NT2/D1 (cell line): ENCODE measurements at regions not wholly inside any gene's neighbourhood (a gene's known extent, or its start where the extent isn't known, plus 50 kb on each side); places are given as distances from the start of the nearest gene placed in this dataset.

Experiments
- DNase-seq: peaks from one replicate; pipeline ENCODE4 v3.0.0-alpha.2; 2011; ENCODE audit warnings: low read depth, low spot score
- H3K27me3 ChIP-seq: 2 replicates; pipeline ENCODE4 v1.6.0; 2011; ENCODE audit warnings: mild to moderate bottlenecking; ENCODE audit not compliant: insufficient read length, insufficient read depth
- H3K36me3 ChIP-seq: 2 replicates; pipeline ENCODE4 v1.6.1; 2011; ENCODE audit warnings: mild to moderate bottlenecking, low read length, mixed read lengths; ENCODE audit not compliant: insufficient read depth, insufficient read length
- H3K4me1 ChIP-seq: 2 replicates; pipeline ENCODE4 v1.5.1; 2011; ENCODE audit not compliant: insufficient read depth, insufficient read length
- H3K4me3 ChIP-seq: 2 replicates; pipeline ENCODE4 v1.5.1; 2011; ENCODE audit warnings: low read depth; ENCODE audit not compliant: insufficient read length
- H3K9ac ChIP-seq: 2 replicates; pipeline ENCODE4 v1.6.0; 2011; ENCODE audit warnings: low read depth; ENCODE audit not compliant: insufficient read length
- H3K9me3 ChIP-seq: 2 replicates; pipeline ENCODE4 v1.5.1; 2011; ENCODE audit warnings: mild to moderate bottlenecking, low read length; ENCODE audit not compliant: insufficient read depth
- SUZ12 ChIP-seq: IDR thresholded peaks from 2 replicates; pipeline ENCODE4 v1.6.1; 2011; ENCODE audit not compliant: insufficient read length, insufficient read depth; ENCODE audit errors: extremely low read depth
- YY1 ChIP-seq: IDR thresholded peaks from 2 replicates; pipeline ENCODE4 v1.6.1; 2011; ENCODE audit not compliant: insufficient read length, insufficient read depth
- ZNF274 ChIP-seq: IDR thresholded peaks from 2 replicates; pipeline ENCODE4 v1.6.1; 2011; ENCODE audit warnings: mild to moderate bottlenecking, low read depth, low read length

DNA sequence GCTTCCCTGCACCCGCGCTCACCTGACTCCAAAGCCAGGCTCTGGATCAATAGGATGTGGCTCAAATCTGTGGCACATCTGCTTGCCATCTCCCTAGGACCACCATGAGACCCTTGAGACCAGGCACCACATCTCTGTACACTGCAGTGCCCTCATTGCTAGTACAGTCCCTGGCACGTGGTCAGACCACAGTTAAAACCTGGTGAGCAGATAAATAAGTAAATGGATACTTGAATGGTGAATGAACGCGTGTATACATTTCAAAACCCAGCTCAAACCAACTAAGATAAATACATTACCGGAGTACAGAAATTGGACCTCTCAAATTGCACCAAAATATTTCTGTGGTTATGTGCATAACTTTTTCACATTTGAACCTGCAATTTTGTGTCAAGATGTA, 221.2 kb upstream of the IRX4 start:
- DNase-seq = no peak
- Histone ChIP-seq H3K27me3 (no peaks in the 10 kb centered on the region), H3K4me3 (no peak overlapping the region), H3K9ac (no peak overlapping the region), H3K9me3 (no peaks in the 10 kb centered on the region), H3K36me3 (no peaks in the 10 kb centered on the region), H3K4me1 (no peaks in the 10 kb centered on the region)
- no peak for TF ChIP-seq ZNF274
- TF ChIP-seq YY1 = no peak
- TF ChIP-seq SUZ12 = no peak

DNA sequence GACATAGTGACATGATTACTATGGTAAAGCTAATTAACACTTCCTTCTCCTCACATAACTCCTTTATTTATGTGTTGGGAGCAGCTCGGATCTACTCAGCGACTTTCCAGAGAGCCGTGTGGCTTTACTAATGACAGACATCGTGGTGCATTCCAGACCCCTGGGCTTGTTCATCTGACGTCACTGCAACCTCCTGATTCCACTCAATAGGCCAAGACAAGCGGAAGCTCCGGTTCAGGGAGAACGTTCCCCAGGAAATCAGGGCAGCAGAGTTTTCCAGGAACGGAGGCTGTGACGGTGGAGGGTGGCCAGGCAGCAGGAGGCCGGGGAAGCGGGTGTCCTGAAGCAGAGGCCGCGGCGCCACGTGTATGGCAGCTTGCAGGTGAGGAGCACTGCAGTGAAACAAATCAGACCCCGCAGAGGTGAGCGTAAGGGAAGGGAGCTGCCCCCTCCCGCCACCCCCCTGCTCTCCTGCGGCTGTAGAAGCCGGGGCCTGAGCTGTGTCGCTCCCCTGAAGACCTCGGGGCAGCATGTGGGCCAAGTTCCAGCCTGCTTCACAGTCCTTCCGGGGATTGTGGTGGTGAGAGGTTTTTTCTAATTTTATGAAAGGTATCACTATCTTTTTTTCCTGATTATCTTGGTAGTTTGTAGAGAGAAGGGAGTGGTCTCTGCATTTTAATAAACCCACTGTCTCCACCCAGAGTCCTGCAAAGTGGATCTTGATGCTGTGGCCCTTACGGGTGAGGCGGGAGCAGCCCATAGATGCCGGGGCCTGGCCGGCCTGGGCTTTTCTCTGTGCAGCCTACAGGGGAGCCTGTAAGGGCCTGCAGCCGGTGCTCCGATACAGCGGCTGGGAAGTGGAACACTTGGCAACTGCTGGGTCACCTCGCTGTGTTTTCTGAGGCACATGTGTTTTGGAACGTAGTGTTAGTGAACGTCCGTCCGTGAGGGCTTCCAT, 220.4 kb upstream of the IRX4 start:
- no peaks in the 10 kb centered on the region for H3K9me3 ChIP-seq
- H3K4me3 ChIP-seq = no peak overlapping the region
- TF ChIP-seq ZNF274 (no peak), YY1 (no peak), SUZ12 (no peak)
- H3K4me1 ChIP-seq = no peaks in the 10 kb centered on the region
- H3K27me3 ChIP-seq = no peaks in the 10 kb centered on the region
- no peaks in the 10 kb centered on the region for H3K36me3 ChIP-seq
- H3K9ac ChIP-seq = no peak overlapping the region
- DNase-seq = no peak

DNA sequence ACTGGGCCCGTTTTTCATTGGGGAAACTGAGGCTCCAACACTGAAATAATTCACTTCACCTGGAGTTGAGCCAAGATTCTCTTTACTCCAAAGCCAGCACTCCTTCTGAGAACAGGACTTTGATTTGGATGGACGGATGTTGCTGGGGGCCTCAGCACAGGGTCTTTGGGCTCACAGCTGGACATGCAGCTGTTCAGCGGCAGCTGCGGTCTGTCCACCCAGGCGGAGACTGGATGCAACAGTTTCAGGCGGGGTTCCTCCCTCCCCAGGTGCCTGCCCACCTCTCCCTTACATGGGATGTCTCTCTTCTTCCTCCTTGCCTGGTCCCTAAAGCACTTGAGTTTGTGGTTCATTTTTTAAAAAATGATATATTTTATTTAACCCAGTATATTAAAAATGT, 219.0 kb upstream of the IRX4 start:
- Histone ChIP-seq H3K36me3 (no peaks in the 10 kb centered on the region), H3K9ac (no peak overlapping the region), H3K4me3 (no peak overlapping the region), H3K9me3 (no peaks in the 10 kb centered on the region), H3K27me3 (no peaks in the 10 kb centered on the region), H3K4me1 (no peaks in the 10 kb centered on the region)
- TF ChIP-seq ZNF274 = no peak
- TF ChIP-seq SUZ12 = no peak
- no peak for TF ChIP-seq YY1
- no peak for DNase-seq

DNA sequence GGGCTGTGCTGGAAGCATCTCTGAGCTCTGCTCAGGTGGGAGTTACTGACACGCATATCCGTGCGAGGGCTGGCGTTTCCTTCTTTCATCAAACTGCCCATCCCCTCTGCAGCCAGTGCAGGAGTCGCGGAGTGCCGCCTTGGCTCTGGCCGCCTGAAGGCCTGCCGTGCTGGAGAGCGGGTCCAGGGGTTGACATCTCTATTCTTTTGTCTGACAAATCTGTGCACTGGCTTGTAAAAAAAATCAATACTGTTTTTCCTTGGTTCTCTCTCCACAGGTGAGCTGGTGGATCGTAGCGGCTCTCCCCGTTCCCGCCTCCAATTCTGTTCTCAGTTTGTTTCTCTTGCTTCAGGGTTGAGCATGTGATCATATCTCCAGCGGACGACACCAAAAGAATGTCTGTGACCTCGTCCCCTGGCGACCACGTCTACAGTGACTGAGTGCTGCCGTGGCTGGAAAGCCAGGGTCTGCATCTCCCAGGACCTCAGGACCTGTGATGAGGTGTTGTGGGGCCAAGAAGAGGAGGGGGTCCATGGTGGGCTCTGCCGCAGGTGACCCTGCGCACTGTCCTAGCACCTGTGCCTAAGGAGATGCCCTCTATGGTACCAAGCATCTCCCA, 214.3 kb upstream of the IRX4 start:
- no peak overlapping the region for H3K4me3 ChIP-seq
- H3K9me3 ChIP-seq = no peaks in the 10 kb centered on the region
- H3K36me3 ChIP-seq = no peaks in the 10 kb centered on the region
- H3K9ac ChIP-seq = no peak overlapping the region
- no peaks in the 10 kb centered on the region for H3K27me3 ChIP-seq
- no peaks in the 10 kb centered on the region for H3K4me1 ChIP-seq
- DNase-seq = no peak
- no peak for TF ChIP-seq SUZ12
- no peak for TF ChIP-seq ZNF274
- TF ChIP-seq YY1 = no peak

DNA sequence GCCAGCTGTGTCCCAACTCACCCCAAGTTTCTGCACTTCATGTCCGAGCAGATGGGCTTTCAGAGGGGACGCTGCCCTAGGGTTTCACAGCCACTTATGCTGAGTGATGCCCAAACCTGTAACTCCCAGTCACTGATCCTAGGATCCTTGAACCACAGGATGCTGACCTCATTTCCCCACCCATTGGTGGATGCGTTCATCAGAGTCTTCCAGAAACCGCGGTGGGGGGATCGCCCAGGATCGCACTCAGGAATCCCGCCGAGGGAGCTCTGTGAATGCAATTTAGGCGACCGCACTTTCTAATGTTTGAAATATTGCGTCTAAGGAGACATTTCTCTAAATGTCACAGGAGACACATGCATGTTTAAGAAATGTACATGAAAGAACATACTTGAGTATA, 212.3 kb upstream of the IRX4 start:
- TF ChIP-seq YY1 = no peak
- TF ChIP-seq SUZ12 = no peak
- TF ChIP-seq ZNF274 = no peak
- DNase-seq = no peak
- no peaks in the 10 kb centered on the region for H3K9me3 ChIP-seq
- no peak overlapping the region for H3K4me3 ChIP-seq
- H3K9ac ChIP-seq = no peak overlapping the region
- no peaks in the 10 kb centered on the region for H3K27me3 ChIP-seq
- no peaks in the 10 kb centered on the region for H3K4me1 ChIP-seq
- H3K36me3 ChIP-seq = no peaks in the 10 kb centered on the region

DNA sequence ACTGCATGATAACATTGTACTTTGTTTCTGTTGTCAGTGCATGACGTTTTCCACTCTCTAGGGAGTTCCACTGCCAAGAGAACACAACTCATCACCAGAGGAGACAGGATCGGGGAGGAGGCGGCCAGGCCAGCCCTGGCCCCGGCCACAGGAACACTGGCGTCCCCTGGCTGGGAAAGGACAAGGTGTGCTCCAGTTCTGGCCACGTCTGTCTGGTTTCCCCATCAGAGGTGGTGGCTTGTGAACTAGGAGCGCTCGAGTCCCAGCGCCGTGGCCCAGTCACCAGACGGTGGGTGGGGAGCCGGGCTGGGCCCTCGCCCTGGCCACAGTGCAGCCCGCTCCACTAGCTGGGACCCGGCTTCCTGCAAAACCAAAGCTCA, 211.9 kb upstream of the IRX4 start:
- TF ChIP-seq ZNF274 (no peak), YY1 (no peak), SUZ12 (no peak)
- Histone ChIP-seq H3K4me3 (no peak overlapping the region), H3K27me3 (no peaks in the 10 kb centered on the region), H3K9ac (no peak overlapping the region), H3K4me1 (no peaks in the 10 kb centered on the region), H3K9me3 (no peaks in the 10 kb centered on the region), H3K36me3 (no peaks in the 10 kb centered on the region)
- no peak for DNase-seq

DNA sequence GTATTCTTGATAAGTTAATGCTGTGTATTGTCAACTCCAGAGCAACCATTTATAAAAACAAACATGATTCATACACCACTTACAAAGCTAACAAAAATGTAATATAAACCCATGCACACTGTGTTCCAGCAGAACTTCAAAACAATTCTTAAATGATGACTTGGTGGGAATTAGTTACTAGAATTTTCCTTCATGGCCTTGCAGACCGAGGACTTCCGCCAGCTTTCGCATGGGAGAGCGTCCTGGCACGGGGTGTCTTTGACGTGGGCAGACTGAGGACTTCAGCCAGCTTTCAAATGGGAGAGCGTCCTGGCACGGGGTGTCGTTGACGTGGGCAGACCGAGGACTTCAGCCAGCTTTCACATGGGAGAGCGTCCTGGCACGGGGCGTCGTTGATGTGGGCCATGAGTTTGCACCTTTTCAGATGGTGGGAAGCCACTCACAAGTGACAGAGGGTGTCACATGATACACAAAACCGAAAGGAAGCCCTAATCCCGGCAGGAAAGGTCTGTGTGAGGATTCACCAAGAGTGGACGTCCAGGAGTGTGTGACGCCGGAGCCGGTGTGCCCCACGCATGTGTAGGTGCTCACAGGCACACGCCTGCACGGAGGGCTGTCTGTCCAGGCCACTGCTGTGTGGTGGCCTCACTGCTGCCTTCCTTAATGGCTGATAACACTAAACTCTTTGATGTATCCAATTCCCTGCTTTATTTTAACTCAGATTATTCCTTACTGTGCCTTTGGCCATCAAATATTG, 211.3 kb upstream of the IRX4 start:
- no peaks in the 10 kb centered on the region for H3K9me3 ChIP-seq
- H3K27me3 ChIP-seq = no peaks in the 10 kb centered on the region
- H3K9ac ChIP-seq = no peak overlapping the region
- no peaks in the 10 kb centered on the region for H3K4me1 ChIP-seq
- no peak for DNase-seq
- no peak overlapping the region for H3K4me3 ChIP-seq
- TF ChIP-seq ZNF274 (no peak), SUZ12 (no peak), YY1 (no peak)
- H3K36me3 ChIP-seq = no peaks in the 10 kb centered on the region
